Gastroesophageal sphincter (tissue), 4 donors: ENCODE measurements at regions not wholly inside any gene's neighbourhood (a gene's known extent, or its start where the extent isn't known, plus 50 kb on each side); places are given as distances from the start of the nearest gene placed in this dataset.
"Not testable (repeated sequence)": the region's sequence is repeated elsewhere in the genome, so short reads cannot be mapped to it uniquely, and the experiment has no call there.

Experiments
- ATAC-seq: fragments of 150-250 bp; one replicate; pipeline ENCODE4 v1.9.1; 2016; ENCODE audit warnings: mild to moderate bottlenecking, moderate library complexity
- H3K27ac ChIP-seq, 4 donors: fragments of 200-600 bp; sonication (generic) in 3 of 4; 1 replicate in 3 of 4; 2 replicates in 1 of 4; pipeline ENCODE4 v1.5.1; 2016 to 2019
- H3K27me3 ChIP-seq: fragments of 200-600 bp; sonication (generic); one replicate; pipeline ENCODE4 v1.5.1; 2019
- H3K36me3 ChIP-seq, 2 donors: fragments of 200-600 bp; sonication (generic); one replicate each; pipeline ENCODE4 v1.5.1; 2019; ENCODE audit warnings: control low read depth in 1 of 2
- H3K4me1 ChIP-seq, 3 donors: fragments of 200-600 bp; sonication (generic); 1 replicate in 2 of 3; 2 replicates in 1 of 3; pipeline ENCODE4 v1.5.1; 2016 to 2019; ENCODE audit warnings: control low read depth in 2 of 3
- H3K4me3 ChIP-seq, 2 donors: fragments of 200-600 bp; sonication (generic); one replicate each; pipeline ENCODE4 v1.5.1; 2019; ENCODE audit warnings: mild to moderate bottlenecking in 1 of 2, moderate library complexity in 1 of 2
- H3K9me3 ChIP-seq, 3 donors: fragments of 200-600 bp; sonication (generic); one replicate each; pipeline ENCODE4 v1.5.1; 2017 to 2019; ENCODE audit warnings: control low read depth in 2 of 3
- EP300 ChIP-seq: sonication (generic); formaldehyde crosslinking; IDR thresholded peaks from one replicate; pipeline ENCODE4 v1.6.1; 2017; ENCODE audit warnings: antibody characterized with exemption, mild to moderate bottlenecking
- POLR2A ChIP-seq, 2 donors: fragments of 450-650 bp; IDR thresholded peaks; one replicate each; pipeline ENCODE4 v1.6.1; 2017; ENCODE audit warnings: antibody characterized with exemption in 2 of 2, mild to moderate bottlenecking in 2 of 2, moderate library complexity in 1 of 2
- POLR2AphosphoS5 ChIP-seq: sonication (generic); formaldehyde crosslinking; IDR thresholded peaks from one replicate; pipeline ENCODE4 v1.6.1; 2017; ENCODE audit warnings: antibody characterized with exemption
- WGBS, 2 donors: methylation state at CpG; one replicate each; pipeline ENCODE4 v1.1.5; 2018; ENCODE audit warnings: low coverage in 1 of 2; 5-methylcytosine and 5-hydroxymethylcytosine counted together
- TF ChIP-seq, protein P1 (sequence below), 4 experiments: fragments of 200-600 bp in 2 of 4; fragments of 450-650 bp in 2 of 4; sonication (generic) in 1 of 4; IDR thresholded peaks; one replicate each; pipeline ENCODE4 v1.5.1; 2017 to 2019; ENCODE audit warnings: antibody characterized with exemption in 4 of 4, mild to moderate bottlenecking in 2 of 4, moderate library complexity in 2 of 4

DNA sequence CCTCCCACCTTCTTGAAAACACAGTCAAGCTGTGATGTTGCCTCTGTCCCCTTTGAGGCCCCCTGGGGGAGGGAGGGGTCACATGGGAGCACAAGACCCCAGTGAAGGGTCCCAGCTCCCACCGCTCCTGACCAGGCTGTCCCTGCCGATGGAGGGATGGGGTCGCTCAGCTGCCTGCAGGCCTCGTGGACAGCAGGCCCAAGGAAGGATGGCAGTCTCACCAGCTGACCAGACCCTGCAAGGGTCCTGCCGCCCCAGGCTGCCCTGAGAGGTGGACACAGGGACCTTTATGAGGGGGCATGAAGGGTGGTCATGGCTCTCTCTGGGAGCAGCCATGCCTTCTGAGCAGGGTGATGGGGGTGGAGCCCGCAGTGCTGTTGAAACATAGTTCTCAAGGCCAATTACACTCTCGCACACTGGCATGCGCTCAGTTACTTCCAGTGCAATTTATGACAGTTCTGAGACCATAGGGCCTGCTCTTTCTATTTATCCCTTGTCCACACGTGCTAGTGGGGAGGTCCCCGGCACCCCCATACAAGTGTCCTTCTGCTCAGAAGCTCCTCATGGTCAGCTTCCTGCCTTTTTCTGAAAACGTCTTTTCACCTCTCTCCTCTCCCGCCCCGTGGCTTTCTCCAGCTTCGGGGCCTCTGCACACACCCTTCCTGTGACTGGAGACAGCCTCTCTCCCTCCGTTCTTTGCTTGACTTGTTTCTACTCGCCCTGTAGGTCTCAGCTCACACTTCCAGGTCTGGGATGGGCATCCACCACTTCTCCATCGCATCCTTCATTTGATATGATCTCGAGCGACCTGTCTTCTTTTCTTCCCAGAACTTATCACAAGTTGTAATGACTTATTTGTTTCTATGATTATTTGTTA is 313.1 kb downstream of the ADGRD1 start:
- 85 to 87% methylated on average over 12 to 13 of the region's 19 CpGs for WGBS, 2 donors
- Histone ChIP-seq H3K4me3 (no peak overlapping the region), H3K4me1 (peaks cover 0 to 7% (median 5%) of the 10 kb centered on the region in 3 donors), H3K36me3 (no peaks in the 10 kb centered on the region), H3K27ac (no peak overlapping the region), H3K27me3 (no peaks in the 10 kb centered on the region), H3K9me3 (no peaks in the 10 kb centered on the region)
- no peak for ATAC-seq
- TF ChIP-seq, protein P1, sequence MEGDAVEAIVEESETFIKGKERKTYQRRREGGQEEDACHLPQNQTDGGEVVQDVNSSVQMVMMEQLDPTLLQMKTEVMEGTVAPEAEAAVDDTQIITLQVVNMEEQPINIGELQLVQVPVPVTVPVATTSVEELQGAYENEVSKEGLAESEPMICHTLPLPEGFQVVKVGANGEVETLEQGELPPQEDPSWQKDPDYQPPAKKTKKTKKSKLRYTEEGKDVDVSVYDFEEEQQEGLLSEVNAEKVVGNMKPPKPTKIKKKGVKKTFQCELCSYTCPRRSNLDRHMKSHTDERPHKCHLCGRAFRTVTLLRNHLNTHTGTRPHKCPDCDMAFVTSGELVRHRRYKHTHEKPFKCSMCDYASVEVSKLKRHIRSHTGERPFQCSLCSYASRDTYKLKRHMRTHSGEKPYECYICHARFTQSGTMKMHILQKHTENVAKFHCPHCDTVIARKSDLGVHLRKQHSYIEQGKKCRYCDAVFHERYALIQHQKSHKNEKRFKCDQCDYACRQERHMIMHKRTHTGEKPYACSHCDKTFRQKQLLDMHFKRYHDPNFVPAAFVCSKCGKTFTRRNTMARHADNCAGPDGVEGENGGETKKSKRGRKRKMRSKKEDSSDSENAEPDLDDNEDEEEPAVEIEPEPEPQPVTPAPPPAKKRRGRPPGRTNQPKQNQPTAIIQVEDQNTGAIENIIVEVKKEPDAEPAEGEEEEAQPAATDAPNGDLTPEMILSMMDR (IDR thresholded peaks at IDR 0.05), result no peak
- TF ChIP-seq POLR2AphosphoS5 (no peak), POLR2A (IDR thresholded peaks at IDR 0.05) (no peak), EP300 (no peak)

DNA sequence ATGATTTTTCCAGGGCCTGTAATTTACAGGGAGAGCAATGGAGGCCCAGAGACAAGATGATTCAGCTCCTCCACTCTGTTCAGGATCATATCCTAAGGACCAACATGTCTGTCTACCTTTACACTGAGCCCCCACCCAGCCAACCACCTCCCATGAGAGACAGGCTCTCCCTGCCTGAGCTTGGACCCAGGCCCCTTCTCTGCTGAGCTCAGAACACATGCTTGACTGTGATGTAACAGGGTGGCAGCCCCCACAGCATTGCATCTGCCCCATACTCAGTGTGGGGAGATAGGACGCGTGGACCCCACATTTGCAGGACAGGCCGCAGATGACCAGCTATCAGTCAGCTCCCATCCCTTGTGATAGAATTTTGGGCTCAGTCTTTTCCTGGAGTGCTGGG is 313.9 kb downstream of the ADGRD1 start:
- Histone ChIP-seq H3K36me3 (no peaks in the 10 kb centered on the region), H3K4me1 (peaks cover 0 to 7% (median 5%) of the 10 kb centered on the region in 3 donors), H3K27ac (peak overlapping the region in 3 of 4 donors; percentile 35 to 69 (median 50)), H3K9me3 (no peaks in the 10 kb centered on the region), H3K27me3 (no peaks in the 10 kb centered on the region), H3K4me3 (no peak overlapping the region)
- TF ChIP-seq POLR2A (IDR thresholded peaks at IDR 0.05) (no peak), EP300 (no peak), POLR2AphosphoS5 (no peak)
- TF ChIP-seq, protein P1 (IDR thresholded peaks at IDR 0.05), result no peak
- WGBS, 2 donors, result 90% methylated on average over 3 of the region's 3 CpGs; no CpG with 5 or more reads in 1 of the 2 donors
- ATAC-seq, result no peak

DNA sequence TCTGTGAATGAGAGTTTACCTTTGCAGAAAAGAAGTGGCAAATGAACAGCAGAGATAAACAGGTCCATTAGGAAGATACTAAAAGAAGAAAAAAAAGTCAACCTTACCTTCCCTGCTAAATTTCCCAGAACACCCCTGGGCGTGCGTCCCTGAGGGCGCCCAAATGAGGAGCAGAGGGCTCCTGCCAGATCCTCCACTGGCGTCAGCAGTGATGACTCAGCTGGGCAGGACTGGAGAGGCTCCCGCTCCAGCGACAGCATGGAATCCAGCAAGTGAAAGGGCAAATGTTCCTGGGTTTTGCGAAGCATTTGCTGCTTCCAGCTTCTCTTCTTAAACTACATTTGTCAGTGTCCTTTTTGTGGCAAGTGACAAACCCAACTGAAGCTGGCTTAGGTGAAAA is 314.4 kb downstream of the ADGRD1 start:
- H3K27me3 ChIP-seq, H3K4me3 ChIP-seq, H3K9me3 ChIP-seq, H3K36me3 ChIP-seq, H3K4me1 ChIP-seq: not testable (repeated sequence)
- H3K27ac ChIP-seq, result peak overlapping the region in 3 of 4 donors; percentile 35 to 69 (median 50)
- WGBS, 2 donors, result 0% methylated on average over 2 of the region's 7 CpGs; no CpG with 5 or more reads in 1 of the 2 donors
- peak; percentile 94 for ATAC-seq

DNA sequence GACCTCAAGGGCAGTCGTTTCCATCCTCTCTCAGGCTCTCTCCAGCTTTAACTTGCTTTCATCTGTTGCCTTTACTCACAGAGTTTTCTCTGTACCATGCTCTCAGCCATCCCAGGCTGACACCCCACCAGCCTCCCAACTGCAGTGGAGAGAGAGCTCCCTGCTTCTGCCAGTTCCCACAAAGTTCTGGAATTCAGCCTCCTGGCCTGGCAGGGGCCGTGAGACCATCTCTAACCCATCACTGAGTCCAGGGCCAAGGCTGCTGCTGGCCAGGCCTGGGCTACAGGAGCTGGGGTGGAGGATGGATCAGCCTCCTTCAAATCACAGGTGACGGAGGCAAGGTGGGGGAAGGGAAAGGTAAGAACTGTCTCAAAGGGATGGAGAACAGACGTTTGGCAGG is 314.9 kb downstream of the ADGRD1 start:
- ATAC-seq, H3K27me3 ChIP-seq, H3K4me3 ChIP-seq, H3K4me1 ChIP-seq, H3K9me3 ChIP-seq, H3K36me3 ChIP-seq: not testable (repeated sequence)
- WGBS, 2 donors, result no CpG with 5 or more reads among the region's 4 CpGs
- peak overlapping the region in 2 of 4 donors; percentile 35 to 52 for H3K27ac ChIP-seq

DNA sequence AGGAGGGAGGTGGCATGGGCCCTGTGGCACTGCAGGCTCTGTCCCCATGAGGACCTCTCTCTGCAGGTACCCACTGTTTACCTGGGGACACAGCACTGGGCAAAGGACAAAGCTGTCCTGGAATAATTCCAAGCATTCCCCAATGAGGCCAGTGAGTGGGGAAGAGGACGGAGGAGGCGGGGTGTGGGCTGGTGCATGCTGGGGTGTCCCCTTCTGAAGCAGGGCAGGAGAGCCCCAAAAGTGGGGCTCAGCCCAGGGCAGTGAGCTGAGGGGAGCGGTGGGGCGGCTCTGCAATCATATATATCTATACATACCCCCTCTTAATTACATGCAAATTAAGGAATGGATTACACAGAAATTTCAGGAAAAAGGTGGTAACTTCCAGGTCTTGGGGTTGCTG is 315.8 kb downstream of the ADGRD1 start:
- H3K4me3 ChIP-seq, result no peak overlapping the region
- TF ChIP-seq EP300 (no peak), POLR2AphosphoS5 (no peak), POLR2A (IDR thresholded peaks at IDR 0.05) (no peak)
- TF ChIP-seq, protein P1 (IDR thresholded peaks at IDR 0.05), result no peak
- no peaks in the 10 kb centered on the region for H3K27me3 ChIP-seq
- H3K9me3 ChIP-seq, result no peaks in the 10 kb centered on the region
- 100% methylated on average over 1 of the region's 4 CpGs; no CpG with 5 or more reads in 1 of the 2 donors for WGBS, 2 donors
- H3K4me1 ChIP-seq, result peaks cover 0 to 7% (median 5%) of the 10 kb centered on the region in 3 donors
- H3K36me3 ChIP-seq, result no peaks in the 10 kb centered on the region
- no peak for ATAC-seq
- H3K27ac ChIP-seq, result no peak overlapping the region

DNA sequence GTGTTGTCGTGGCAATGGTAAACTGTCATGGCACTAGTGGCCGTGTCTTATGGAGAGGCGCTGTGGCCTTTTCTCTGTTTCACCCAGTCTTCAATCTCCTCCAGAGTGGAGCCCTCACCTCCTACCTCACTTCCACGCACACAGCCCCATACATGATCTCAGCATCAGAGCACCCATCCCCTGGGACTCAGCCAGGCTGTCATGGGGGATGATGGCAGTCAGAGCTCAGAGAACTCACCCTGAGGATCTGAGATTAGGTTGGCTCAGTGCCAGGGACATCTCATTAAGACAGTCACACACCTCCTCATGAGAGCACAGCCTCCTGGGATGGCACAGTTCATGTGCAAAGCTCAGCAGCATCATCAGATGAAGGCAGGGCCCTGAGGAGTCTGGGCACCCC is 316.3 kb downstream of the ADGRD1 start:
- ATAC-seq, H3K27me3 ChIP-seq, H3K36me3 ChIP-seq, H3K9me3 ChIP-seq, H3K4me3 ChIP-seq, H3K4me1 ChIP-seq, H3K27ac ChIP-seq: not testable (repeated sequence)
- WGBS, 2 donors, result 100% methylated on average over 3 of the region's 4 CpGs; no CpG with 5 or more reads in 1 of the 2 donors
